Vagina (tissue), 2 donors: ENCODE measurements at regions not wholly inside any gene's neighbourhood (a gene's known extent, or its start where the extent isn't known, plus 50 kb on each side); places are given as distances from the start of the nearest gene placed in this dataset.

Experiments used
- DNase-seq, 2 donors: peaks; one replicate each; pipeline ENCODE4 v3.0.0-alpha.2; 2017; ENCODE audit errors: extremely low spot score in 2 of 2
- H3K27ac ChIP-seq: fragments of 200-600 bp; sonication (generic); one replicate; pipeline ENCODE4 v1.5.1; 2019
- H3K27me3 ChIP-seq: fragments of 200-600 bp; sonication (generic); one replicate; pipeline ENCODE4 v1.5.1; 2019
- H3K36me3 ChIP-seq, 2 donors: fragments of 200-600 bp; sonication (generic); one replicate each; pipeline ENCODE4 v1.5.1; 2017 to 2019
- H3K4me1 ChIP-seq: fragments of 200-600 bp; sonication (generic); one replicate; pipeline ENCODE4 v1.5.1; 2019
- H3K4me3 ChIP-seq, 2 donors: fragments of 200-600 bp; sonication (generic); 1 replicate in 1 of 2; 2 replicates in 1 of 2; pipeline ENCODE4 v1.5.1; 2016 to 2019
- H3K9me3 ChIP-seq: fragments of 200-600 bp; sonication (generic); one replicate; pipeline ENCODE4 v1.5.1; 2019
- POLR2A ChIP-seq, 2 donors: fragments of 450-650 bp; IDR thresholded peaks; one replicate each; pipeline ENCODE4 v1.6.1; 2017; ENCODE audit warnings: antibody characterized with exemption in 2 of 2, mild to moderate bottlenecking in 2 of 2, moderate library complexity in 2 of 2
- POLR2AphosphoS5 ChIP-seq, 2 donors: sonication (generic); formaldehyde crosslinking; IDR thresholded peaks; one replicate each; pipeline ENCODE4 v1.9.0; 2017; ENCODE audit warnings: antibody characterized with exemption in 2 of 2, mild to moderate bottlenecking in 2 of 2, low read depth in 1 of 2; ENCODE audit not compliant: insufficient read depth in 1 of 2
- intact Hi-C: fragments of 100-400 bp; cut with DNase I; formaldehyde crosslinking; loops from one replicate; pipeline ENCODE4 v1.15.1; 2023
- TF ChIP-seq, protein P1 (sequence below), 3 experiments: fragments of 450-650 bp in 2 of 3; fragments of 200-600 bp in 1 of 3; sonication (generic) in 1 of 3; IDR thresholded peaks; one replicate each; pipeline ENCODE4 v1.5.1; 2017 to 2019; ENCODE audit warnings: antibody characterized with exemption in 3 of 3, mild to moderate bottlenecking in 2 of 3, moderate library complexity in 2 of 3

DNA sequence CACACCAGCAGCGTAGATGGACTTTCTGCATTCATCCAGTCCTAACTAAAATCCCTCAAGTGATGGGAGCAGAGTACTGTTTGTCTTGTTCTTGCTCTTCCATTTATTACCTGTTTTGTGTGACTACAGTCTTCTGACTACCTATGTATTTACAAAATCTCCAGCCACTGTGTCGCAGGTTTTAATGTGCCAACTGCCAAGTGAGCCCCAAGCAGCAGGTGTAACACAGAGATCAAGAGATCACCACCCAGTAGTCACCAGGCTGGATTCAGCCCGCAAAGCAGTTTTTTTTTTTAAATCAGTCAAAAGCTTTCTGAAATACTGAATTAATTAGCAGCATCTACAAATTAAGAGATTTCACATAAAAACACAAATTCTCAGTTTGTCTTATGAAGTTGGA, 724.1 kb upstream of the USP15 start:
- H3K27ac ChIP-seq: no peak overlapping the region
- no peaks in the 10 kb centered on the region for H3K9me3 ChIP-seq
- TF ChIP-seq POLR2A (IDR thresholded peaks at IDR 0.05) (no peak), POLR2AphosphoS5 (IDR thresholded peaks at IDR 0.05; ENCODE audit: insufficient read depth in 1 of 2, low read depth in 1 of 2) (no peak)
- TF ChIP-seq, protein P1, sequence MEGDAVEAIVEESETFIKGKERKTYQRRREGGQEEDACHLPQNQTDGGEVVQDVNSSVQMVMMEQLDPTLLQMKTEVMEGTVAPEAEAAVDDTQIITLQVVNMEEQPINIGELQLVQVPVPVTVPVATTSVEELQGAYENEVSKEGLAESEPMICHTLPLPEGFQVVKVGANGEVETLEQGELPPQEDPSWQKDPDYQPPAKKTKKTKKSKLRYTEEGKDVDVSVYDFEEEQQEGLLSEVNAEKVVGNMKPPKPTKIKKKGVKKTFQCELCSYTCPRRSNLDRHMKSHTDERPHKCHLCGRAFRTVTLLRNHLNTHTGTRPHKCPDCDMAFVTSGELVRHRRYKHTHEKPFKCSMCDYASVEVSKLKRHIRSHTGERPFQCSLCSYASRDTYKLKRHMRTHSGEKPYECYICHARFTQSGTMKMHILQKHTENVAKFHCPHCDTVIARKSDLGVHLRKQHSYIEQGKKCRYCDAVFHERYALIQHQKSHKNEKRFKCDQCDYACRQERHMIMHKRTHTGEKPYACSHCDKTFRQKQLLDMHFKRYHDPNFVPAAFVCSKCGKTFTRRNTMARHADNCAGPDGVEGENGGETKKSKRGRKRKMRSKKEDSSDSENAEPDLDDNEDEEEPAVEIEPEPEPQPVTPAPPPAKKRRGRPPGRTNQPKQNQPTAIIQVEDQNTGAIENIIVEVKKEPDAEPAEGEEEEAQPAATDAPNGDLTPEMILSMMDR (IDR thresholded peaks at IDR 0.05): no peak
- no peak overlapping the region for H3K4me3 ChIP-seq
- intact Hi-C loops: no loop called here
- no peak for DNase-seq
- no peaks in the 10 kb centered on the region for H3K36me3 ChIP-seq
- H3K4me1 ChIP-seq: no peaks in the 10 kb centered on the region
- no peaks in the 10 kb centered on the region for H3K27me3 ChIP-seq

DNA sequence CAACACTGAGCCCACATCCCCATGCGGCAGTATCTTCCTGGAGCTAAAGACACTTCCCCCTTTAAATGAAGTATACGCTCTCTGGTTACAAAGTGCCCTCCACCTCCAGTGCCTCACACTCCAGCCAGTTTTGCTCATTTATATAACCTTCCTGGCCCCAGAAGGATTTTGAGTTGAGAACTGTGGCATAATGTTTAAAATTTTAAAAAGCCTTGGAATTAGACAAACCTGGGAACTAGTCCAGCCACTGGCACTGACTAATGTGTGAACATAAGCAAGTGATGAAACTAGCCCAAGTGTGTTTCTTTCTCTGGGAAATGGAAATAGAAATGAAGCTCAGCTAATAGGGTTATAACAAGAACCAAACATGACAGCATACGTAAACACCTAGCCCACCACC, 723.7 kb upstream of the USP15 start:
- no peak for TF ChIP-seq POLR2AphosphoS5 (IDR thresholded peaks at IDR 0.05; ENCODE audit: insufficient read depth in 1 of 2, low read depth in 1 of 2)
- no peak for TF ChIP-seq POLR2A (IDR thresholded peaks at IDR 0.05)
- TF ChIP-seq, protein P1 (IDR thresholded peaks at IDR 0.05): no peak
- Histone ChIP-seq H3K9me3 (no peaks in the 10 kb centered on the region), H3K4me1 (no peaks in the 10 kb centered on the region), H3K27ac (no peak overlapping the region), H3K36me3 (no peaks in the 10 kb centered on the region), H3K4me3 (no peak overlapping the region), H3K27me3 (no peaks in the 10 kb centered on the region)
- DNase-seq: no peak
- intact Hi-C loops: no loop called here

DNA sequence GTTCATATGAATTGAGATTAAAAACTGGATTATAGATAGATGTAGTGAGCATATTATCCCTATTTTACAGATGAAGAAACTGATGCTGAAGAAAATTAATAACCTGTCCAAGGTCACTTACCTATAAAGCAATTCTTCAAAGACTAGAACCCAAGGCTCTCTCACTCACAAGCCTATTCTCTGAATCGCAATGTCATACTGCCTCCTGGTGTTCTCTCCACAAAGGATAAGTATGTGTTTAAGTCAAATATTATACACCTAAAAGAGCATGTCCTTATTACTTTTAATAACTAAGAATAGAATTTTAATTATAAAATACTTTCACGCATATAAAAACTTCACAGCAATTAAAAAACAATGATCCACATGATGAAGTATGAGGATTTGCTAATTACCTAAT, 721.3 kb upstream of the USP15 start:
- no peaks in the 10 kb centered on the region for H3K36me3 ChIP-seq
- no peaks in the 10 kb centered on the region for H3K4me1 ChIP-seq
- H3K27me3 ChIP-seq: no peaks in the 10 kb centered on the region
- H3K4me3 ChIP-seq: no peak overlapping the region
- H3K9me3 ChIP-seq: no peaks in the 10 kb centered on the region
- TF ChIP-seq, protein P1 (IDR thresholded peaks at IDR 0.05): no peak
- TF ChIP-seq POLR2A (IDR thresholded peaks at IDR 0.05): no peak
- TF ChIP-seq POLR2AphosphoS5 (IDR thresholded peaks at IDR 0.05; ENCODE audit: insufficient read depth in 1 of 2, low read depth in 1 of 2): no peak
- DNase-seq: no peak
- intact Hi-C loops: no loop called here
- H3K27ac ChIP-seq: no peak overlapping the region

DNA sequence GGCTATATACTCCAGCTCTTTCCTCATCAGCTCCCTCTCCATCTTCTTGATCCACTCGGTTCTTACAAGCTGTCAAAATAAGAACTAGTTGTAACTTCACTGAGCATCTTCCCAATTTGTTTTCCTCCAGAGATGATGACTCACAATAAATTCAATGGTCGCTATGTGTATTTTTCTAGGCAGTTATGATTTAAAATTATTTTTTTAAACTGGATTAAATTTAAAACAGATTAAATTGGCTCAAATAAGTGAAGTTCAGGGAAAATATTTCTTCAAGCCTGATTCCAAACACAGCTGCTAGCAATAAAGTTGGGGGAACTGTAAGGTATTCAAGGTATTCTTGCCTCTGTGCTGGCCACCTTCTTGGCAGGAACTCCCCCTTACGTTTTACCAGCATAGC, 717.7 kb upstream of the USP15 start:
- no peaks in the 10 kb centered on the region for H3K9me3 ChIP-seq
- no peaks in the 10 kb centered on the region for H3K27me3 ChIP-seq
- TF ChIP-seq POLR2A (IDR thresholded peaks at IDR 0.05) (no peak), POLR2AphosphoS5 (IDR thresholded peaks at IDR 0.05; ENCODE audit: insufficient read depth in 1 of 2, low read depth in 1 of 2) (no peak)
- no peak overlapping the region for H3K4me3 ChIP-seq
- no peaks in the 10 kb centered on the region for H3K36me3 ChIP-seq
- DNase-seq: no peak
- no peak overlapping the region for H3K27ac ChIP-seq
- intact Hi-C loops: no loop called here
- H3K4me1 ChIP-seq: no peaks in the 10 kb centered on the region

DNA sequence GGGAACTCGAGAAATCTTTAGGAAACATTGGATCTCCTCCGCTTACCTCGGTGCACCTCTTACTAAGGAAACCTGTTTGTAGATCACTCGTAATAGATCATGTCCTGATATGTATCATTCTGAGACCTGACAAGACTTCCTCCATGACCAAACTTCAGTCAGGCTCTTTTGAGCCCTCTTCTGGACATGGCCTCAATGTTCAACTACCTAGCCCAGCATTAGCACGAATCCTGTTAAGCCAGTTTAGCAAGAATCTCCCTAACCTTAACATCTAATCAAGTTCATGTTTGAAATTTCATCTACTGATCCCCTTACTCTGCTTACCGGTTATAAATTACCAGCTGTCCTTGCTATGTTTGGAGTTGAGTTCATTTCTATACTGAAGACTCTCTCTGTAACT, 713.9 kb upstream of the USP15 start:
- H3K9me3 ChIP-seq: no peaks in the 10 kb centered on the region
- H3K27ac ChIP-seq: no peak overlapping the region
- no peak overlapping the region for H3K4me3 ChIP-seq
- intact Hi-C loops: no loop called here
- TF ChIP-seq POLR2A (IDR thresholded peaks at IDR 0.05): no peak
- no peaks in the 10 kb centered on the region for H3K36me3 ChIP-seq
- no peak for DNase-seq
- H3K4me1 ChIP-seq: no peaks in the 10 kb centered on the region
- no peaks in the 10 kb centered on the region for H3K27me3 ChIP-seq

DNA sequence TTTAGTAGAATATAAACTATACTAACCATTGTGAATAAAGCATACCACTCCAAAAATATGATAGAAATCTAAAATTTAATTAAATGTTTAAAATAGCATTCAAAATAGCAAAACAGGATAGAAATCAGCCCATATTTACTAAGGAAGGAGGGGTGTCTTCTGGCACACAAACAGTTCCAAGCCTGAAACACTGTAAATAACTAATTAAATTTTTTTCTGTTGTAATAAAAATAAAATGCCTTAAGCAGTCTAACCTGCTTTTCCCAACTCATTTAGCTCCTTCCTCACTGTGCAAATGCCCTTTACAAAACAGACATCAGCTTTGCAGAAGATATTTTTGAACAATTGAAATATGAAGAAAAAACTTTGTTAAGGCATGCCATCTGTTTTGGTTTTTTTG, 707.1 kb upstream of the USP15 start:
- Histone ChIP-seq H3K4me3 (no peak overlapping the region), H3K27me3 (no peaks in the 10 kb centered on the region), H3K36me3 (no peaks in the 10 kb centered on the region), H3K9me3 (no peaks in the 10 kb centered on the region), H3K27ac (no peak overlapping the region), H3K4me1 (no peaks in the 10 kb centered on the region)
- intact Hi-C loops: no loop called here
- TF ChIP-seq POLR2AphosphoS5 (IDR thresholded peaks at IDR 0.05; ENCODE audit: insufficient read depth in 1 of 2, low read depth in 1 of 2) (no peak), POLR2A (IDR thresholded peaks at IDR 0.05) (no peak)
- TF ChIP-seq, protein P1 (IDR thresholded peaks at IDR 0.05): no peak
- no peak for DNase-seq
